ENCODE measurements at regions not wholly inside any gene's neighbourhood (a gene's known extent, or its start where the extent isn't known, plus 50 kb on each side); places are given as distances from the start of the nearest gene placed in this dataset.
"Not testable (repeated sequence)": the region's sequence is repeated elsewhere in the genome, so short reads cannot be mapped to it uniquely, and the experiment has no call there.

GRCh38 chr13:90049989-90050671 is 1297.4 kb upstream of the MIR17HG start:
- Mint-ChIP-seq H3K27ac (no peak overlapping the region), H3K36me3 (no peaks in the 10 kb centered on the region), H3K9me3 (peaks cover 16% of the 10 kb centered on the region), H3K27me3 (no peaks in the 10 kb centered on the region), H3K4me1 (no peaks in the 10 kb centered on the region), H3K4me3 (no peak overlapping the region)

- no peaks in the 10 kb centered on the region for H3K27me3 Mint-ChIP-seq
- no peaks in the 10 kb centered on the region for H3K36me3 Mint-ChIP-seq
- no peaks in the 10 kb centered on the region for H3K4me1 Mint-ChIP-seq
- no peak overlapping the region for H3K27ac Mint-ChIP-seq
- no peak overlapping the region for H3K4me3 Mint-ChIP-seq
- H3K9me3 Mint-ChIP-seq, result no peaks in the 10 kb centered on the region
Observed at GRCh38 chr13:90055121-90055520, 1292.4 kb upstream of the MIR17HG start.

DNA sequence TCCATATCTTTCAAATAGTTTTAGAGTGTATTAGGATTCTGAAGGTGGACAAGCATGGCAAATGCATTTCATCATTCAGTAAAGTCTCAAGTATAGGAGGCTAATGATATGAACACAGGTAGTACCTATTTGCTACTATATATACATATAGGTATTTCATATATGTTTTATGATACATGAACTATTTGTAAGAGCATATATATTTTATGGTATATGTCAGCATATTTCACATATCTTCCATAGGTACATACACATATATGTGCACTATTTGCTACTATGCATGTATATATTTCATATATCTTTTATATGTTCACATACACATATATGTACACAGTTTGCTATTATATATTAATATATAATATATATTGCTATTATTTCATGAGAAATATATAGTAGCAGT is 1291.7 kb upstream of the MIR17HG start:
- Mint-ChIP-seq H3K36me3 (no peaks in the 10 kb centered on the region), H3K4me1 (no peaks in the 10 kb centered on the region), H3K9me3 (no peaks in the 10 kb centered on the region), H3K27ac (no peak overlapping the region), H3K4me3 (no peak overlapping the region), H3K27me3 (no peaks in the 10 kb centered on the region)

DNA sequence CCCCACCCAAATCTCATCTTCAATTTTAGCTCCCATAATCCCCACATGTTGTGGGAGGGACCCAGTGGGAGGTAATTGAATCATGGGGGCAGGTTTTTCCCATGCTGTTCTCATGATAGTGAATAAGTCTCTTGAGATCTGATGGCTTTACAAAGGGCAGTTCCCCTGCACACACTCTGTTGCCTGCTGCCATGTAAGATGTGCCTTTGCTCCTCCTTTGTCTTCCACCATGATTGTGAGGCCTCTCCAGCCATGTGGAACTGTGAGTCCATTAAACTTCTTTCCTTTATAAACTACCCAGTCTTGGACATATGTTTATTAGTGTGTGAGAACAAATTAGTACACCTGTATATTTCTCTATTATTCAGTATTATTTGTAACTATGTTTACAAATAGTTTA is 1283.3 kb upstream of the MIR17HG start:
- not testable (repeated sequence) for H3K4me1 Mint-ChIP-seq, H3K27ac Mint-ChIP-seq, H3K27me3 Mint-ChIP-seq, H3K4me3 Mint-ChIP-seq, H3K9me3 Mint-ChIP-seq, H3K36me3 Mint-ChIP-seq

GRCh38 chr13:90068658-90069057 is 1278.8 kb upstream of the MIR17HG start:
- no peaks in the 10 kb centered on the region for H3K9me3 Mint-ChIP-seq
- H3K4me3 Mint-ChIP-seq, result no peak overlapping the region
- H3K27ac Mint-ChIP-seq, result no peak overlapping the region
- H3K36me3 Mint-ChIP-seq, result no peaks in the 10 kb centered on the region
- H3K27me3 Mint-ChIP-seq, result no peaks in the 10 kb centered on the region
- H3K4me1 Mint-ChIP-seq, result no peaks in the 10 kb centered on the region

- H3K27me3 Mint-ChIP-seq, result no peaks in the 10 kb centered on the region
- no peak overlapping the region for H3K4me3 Mint-ChIP-seq
- no peaks in the 10 kb centered on the region for H3K9me3 Mint-ChIP-seq
- H3K36me3 Mint-ChIP-seq, result no peaks in the 10 kb centered on the region
- no peaks in the 10 kb centered on the region for H3K4me1 Mint-ChIP-seq
- H3K27ac Mint-ChIP-seq, result no peak overlapping the region
Observed at GRCh38 chr13:90070362-90070761, 1277.1 kb upstream of the MIR17HG start.

DNA sequence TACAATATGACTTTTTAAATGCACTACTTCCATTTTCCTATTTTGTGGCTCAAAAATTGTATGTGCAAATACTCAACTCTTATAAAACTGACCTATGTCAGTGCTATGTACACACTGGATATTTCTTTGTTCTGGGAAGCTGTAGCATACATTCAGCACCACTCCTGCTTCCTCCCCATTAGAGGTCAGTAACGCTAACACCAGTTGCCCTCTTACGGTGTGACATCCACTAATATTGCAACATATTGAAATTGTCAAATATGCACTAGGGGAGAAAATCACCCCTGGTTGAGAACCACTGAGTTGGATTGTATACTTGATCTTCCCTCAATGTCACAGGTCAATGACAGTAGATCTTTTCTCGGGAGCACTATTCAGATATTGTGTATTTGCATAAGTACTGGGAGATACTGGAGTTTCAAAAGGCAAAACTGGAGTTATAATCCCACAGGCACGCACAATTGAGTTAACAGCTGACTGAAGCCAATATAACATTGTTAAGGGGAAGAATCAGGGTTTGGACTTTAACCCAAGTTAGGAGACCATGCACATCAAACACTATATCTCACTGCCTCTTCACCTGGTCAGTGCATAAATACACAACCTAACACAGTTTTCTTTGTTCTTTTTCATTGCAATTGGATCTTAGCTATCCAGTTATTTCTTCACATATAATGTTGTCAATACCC is 1276.5 kb upstream of the MIR17HG start:
- H3K4me3 Mint-ChIP-seq, result no peak overlapping the region
- no peaks in the 10 kb centered on the region for H3K4me1 Mint-ChIP-seq
- H3K36me3 Mint-ChIP-seq, result no peaks in the 10 kb centered on the region
- H3K27me3 Mint-ChIP-seq, result no peaks in the 10 kb centered on the region
- H3K9me3 Mint-ChIP-seq, result no peaks in the 10 kb centered on the region
- H3K27ac Mint-ChIP-seq, result no peak overlapping the region

- Mint-ChIP-seq H3K4me1 (no peaks in the 10 kb centered on the region), H3K36me3 (no peaks in the 10 kb centered on the region), H3K4me3 (no peak overlapping the region), H3K27ac (no peak overlapping the region), H3K9me3 (peaks cover 11% of the 10 kb centered on the region), H3K27me3 (no peaks in the 10 kb centered on the region)
Observed at GRCh38 chr13:90084684-90085290, 1262.7 kb upstream of the MIR17HG start.

GRCh38 chr13:90089051-90089450 is 1258.4 kb upstream of the MIR17HG start:
- Mint-ChIP-seq H3K36me3 (no peaks in the 10 kb centered on the region), H3K9me3 (peaks cover 13% of the 10 kb centered on the region), H3K4me3 (no peak overlapping the region), H3K4me1 (no peaks in the 10 kb centered on the region), H3K27ac (no peak overlapping the region), H3K27me3 (no peaks in the 10 kb centered on the region)

GRCh38 chr13:90091611-90092010 is 1255.9 kb upstream of the MIR17HG start:
- peaks cover 13% of the 10 kb centered on the region for H3K9me3 Mint-ChIP-seq
- no peak overlapping the region for H3K27ac Mint-ChIP-seq
- no peaks in the 10 kb centered on the region for H3K36me3 Mint-ChIP-seq
- no peaks in the 10 kb centered on the region for H3K4me1 Mint-ChIP-seq
- H3K27me3 Mint-ChIP-seq, result no peaks in the 10 kb centered on the region
- H3K4me3 Mint-ChIP-seq, result no peak overlapping the region

DNA sequence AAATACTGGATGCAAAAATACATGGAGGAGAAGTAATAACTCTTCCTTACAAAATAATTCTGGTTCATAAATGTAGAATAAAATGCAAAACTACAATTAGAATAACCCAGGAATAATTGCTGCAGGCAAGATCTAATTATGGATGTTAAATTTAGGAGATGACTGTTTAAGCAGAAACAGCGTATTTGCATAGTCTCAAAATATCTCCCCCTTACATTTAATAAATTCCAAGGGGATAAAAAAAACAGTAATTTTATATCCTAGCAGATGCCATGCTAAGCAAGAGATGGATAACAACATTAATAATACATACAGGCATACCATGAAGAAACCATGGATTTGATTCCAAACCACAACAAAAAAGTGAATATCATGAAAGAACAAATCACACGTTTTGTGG is 1253.1 kb upstream of the MIR17HG start:
- no peaks in the 10 kb centered on the region for H3K27me3 Mint-ChIP-seq
- peaks cover 13% of the 10 kb centered on the region for H3K9me3 Mint-ChIP-seq
- no peak overlapping the region for H3K27ac Mint-ChIP-seq
- H3K4me1 Mint-ChIP-seq, result no peaks in the 10 kb centered on the region
- H3K4me3 Mint-ChIP-seq, result no peak overlapping the region
- no peaks in the 10 kb centered on the region for H3K36me3 Mint-ChIP-seq

DNA sequence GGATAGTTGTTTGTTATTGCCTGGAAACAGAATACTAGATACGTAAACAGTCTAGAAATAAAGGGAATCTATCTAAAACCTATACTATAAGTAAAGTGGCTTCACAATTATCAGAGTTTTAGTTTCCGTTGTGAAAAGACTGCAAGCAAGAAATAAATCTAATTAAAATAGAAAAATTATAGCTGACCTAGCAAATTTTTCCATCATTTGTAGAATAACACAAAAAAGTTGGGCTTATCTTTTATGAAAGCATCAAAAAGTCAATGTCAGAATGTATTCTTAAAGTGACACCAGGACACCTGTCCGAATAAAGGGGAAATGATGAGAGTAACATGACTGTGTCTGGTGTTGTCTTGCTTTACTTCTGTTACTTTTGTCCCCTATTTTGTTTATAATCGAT is 1248.9 kb upstream of the MIR17HG start:
- no peaks in the 10 kb centered on the region for H3K4me1 Mint-ChIP-seq
- H3K36me3 Mint-ChIP-seq, result no peaks in the 10 kb centered on the region

DNA sequence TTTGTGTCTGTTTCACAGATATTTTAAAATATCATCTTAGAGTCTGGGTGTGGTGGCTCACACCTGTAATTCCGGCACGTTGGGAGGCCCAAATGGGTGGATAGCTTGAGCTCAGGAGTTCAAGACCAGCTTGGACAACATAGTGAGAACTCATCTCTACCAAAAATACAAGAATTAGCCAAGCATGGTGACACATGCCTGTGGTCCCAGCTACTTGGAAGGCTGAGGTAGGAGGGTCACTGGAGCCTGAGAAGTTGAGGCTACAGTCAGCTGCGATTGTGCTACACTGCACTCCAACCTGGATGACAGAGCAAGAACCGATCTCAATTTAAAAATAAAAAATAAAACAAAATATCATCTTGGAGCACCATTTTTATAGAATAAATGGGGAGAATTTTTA is 1247.6 kb upstream of the MIR17HG start:
- H3K4me3 Mint-ChIP-seq, result no peak overlapping the region
- no peaks in the 10 kb centered on the region for H3K36me3 Mint-ChIP-seq
- no peaks in the 10 kb centered on the region for H3K27me3 Mint-ChIP-seq
- H3K4me1 Mint-ChIP-seq, result no peaks in the 10 kb centered on the region
- H3K27ac Mint-ChIP-seq, result no peak overlapping the region
- peaks cover 20% of the 10 kb centered on the region for H3K9me3 Mint-ChIP-seq

More for the DNA sequence above, 1248.9 kb upstream of the MIR17HG start:
- H3K27ac Mint-ChIP-seq, result no peak overlapping the region
- H3K27me3 Mint-ChIP-seq, result no peaks in the 10 kb centered on the region
- H3K4me3 Mint-ChIP-seq, result no peak overlapping the region
- H3K9me3 Mint-ChIP-seq, result peaks cover 16% of the 10 kb centered on the region

GRCh38 chr13:90103099-90103784 is 1244.2 kb upstream of the MIR17HG start:
- no peaks in the 10 kb centered on the region for H3K4me1 Mint-ChIP-seq
- H3K36me3 Mint-ChIP-seq, result no peaks in the 10 kb centered on the region
- H3K9me3 Mint-ChIP-seq, result peaks cover 13% of the 10 kb centered on the region
- H3K4me3 Mint-ChIP-seq, result no peak overlapping the region
- no peaks in the 10 kb centered on the region for H3K27me3 Mint-ChIP-seq
- no peak overlapping the region for H3K27ac Mint-ChIP-seq

GRCh38 chr13:90104764-90105163 is 1242.7 kb upstream of the MIR17HG start:
- Mint-ChIP-seq H3K4me3 (no peak overlapping the region), H3K9me3 (peaks cover 13% of the 10 kb centered on the region)

DNA sequence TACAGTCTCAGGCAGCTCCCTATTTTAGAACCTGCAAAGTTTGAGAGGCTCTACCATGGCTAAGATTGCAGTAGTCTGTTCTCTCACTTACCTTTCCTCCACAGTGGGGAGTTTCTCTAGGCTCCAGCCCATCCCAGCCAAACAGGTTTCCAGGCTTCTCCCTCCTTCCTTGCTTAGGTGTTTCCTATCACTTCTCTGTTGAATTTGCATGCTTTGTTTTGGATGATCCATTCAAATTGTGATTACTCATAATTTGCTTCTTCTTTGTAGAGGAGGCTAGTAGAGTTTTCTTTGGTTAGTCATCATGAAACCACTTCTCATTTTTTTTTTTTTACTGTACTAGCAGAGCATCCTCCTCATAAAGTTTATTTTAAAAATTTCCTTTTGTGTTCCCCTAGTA is 1242.2 kb upstream of the MIR17HG start:
- no peak overlapping the region for H3K27ac Mint-ChIP-seq
- no peaks in the 10 kb centered on the region for H3K36me3 Mint-ChIP-seq
- H3K4me3 Mint-ChIP-seq, result no peak overlapping the region
- peaks cover 13% of the 10 kb centered on the region for H3K9me3 Mint-ChIP-seq
- no peaks in the 10 kb centered on the region for H3K27me3 Mint-ChIP-seq
- no peaks in the 10 kb centered on the region for H3K4me1 Mint-ChIP-seq

More at GRCh38 chr13:90104764-90105163, 1242.7 kb upstream of the MIR17HG start:
- Mint-ChIP-seq H3K4me1 (no peaks in the 10 kb centered on the region), H3K27me3 (no peaks in the 10 kb centered on the region), H3K27ac (no peak overlapping the region), H3K36me3 (no peaks in the 10 kb centered on the region)

All from activated naive CD4-positive, alpha-beta T cell treated with anti-CD3 and anti-CD28 coated beads, Interleukin-2, amount 50 U/mL, for 24 hours (primary cell).